GM23248 (cell line): ENCODE measurements at regions not wholly inside any gene's neighbourhood (a gene's known extent, or its start where the extent isn't known, plus 50 kb on each side); places are given as distances from the start of the nearest gene placed in this dataset.

Experiments used
- EZH2 ChIP-seq: fragments of 200-600 bp; sonication (generic); IDR thresholded peaks from 2 replicates; pipeline ENCODE4 v1.6.1; 2018; ENCODE audit warnings: antibody characterized with exemption, mild to moderate bottlenecking; ENCODE audit not compliant: insufficient read depth, poor library complexity, severe bottlenecking
- EZH2phosphoT487 ChIP-seq: fragments of 200-600 bp; sonication (generic); IDR thresholded peaks from 2 replicates; pipeline ENCODE4 v1.6.1; 2018; ENCODE audit warnings: antibody characterized with exemption, moderate library complexity, mild to moderate bottlenecking, low read depth; ENCODE audit not compliant: insufficient read depth

DNA sequence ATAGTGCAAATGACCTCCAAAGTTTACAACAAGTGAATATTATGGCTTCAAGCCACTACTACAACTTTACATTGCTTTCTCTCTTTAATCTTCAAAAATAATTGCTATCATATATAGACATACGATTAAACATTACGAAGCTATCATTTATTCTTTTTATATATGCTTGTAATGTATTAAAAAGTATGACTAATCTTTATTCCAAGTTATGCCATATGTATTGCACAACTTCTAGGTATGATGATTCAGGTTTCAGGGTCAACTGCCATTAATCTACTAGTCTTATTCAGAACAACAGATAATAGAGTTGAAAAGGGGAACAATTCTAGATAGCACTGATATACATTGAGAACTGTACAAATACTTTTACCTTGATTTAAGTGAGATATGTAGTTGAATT is 506.2 kb upstream of the TMEFF2 start:
- no peak for TF ChIP-seq EZH2phosphoT487
- TF ChIP-seq EZH2: no peak
